Astrocyte of the cerebellum (primary cell): ENCODE measurements at regions not wholly inside any gene's neighbourhood (a gene's known extent, or its start where the extent isn't known, plus 50 kb on each side); places are given as distances from the start of the nearest gene placed in this dataset.
"Not testable (repeated sequence)": the region's sequence is repeated elsewhere in the genome, so short reads cannot be mapped to it uniquely, and the experiment has no call there.

Experiments
- DNase-seq: peaks from one replicate; pipeline ENCODE4 v3.0.0-alpha.2; 2011; ENCODE audit warnings: low read depth
- H3K4me3 ChIP-seq: 2 replicates; pipeline ENCODE4 v1.5.1; 2011; ENCODE audit warnings: mild to moderate bottlenecking, low read depth, low read length, moderate library complexity
- CTCF ChIP-seq: IDR thresholded peaks from 2 replicates; pipeline ENCODE4 v1.5.1; 2012; ENCODE audit warnings: low read length, low read depth, moderate library complexity, mild to moderate bottlenecking; ENCODE audit errors: missing control alignments
- in situ Hi-C: cut with HindIII; loops from 2 replicates; pipeline ENCODE4 v1.10.0; 2017; ENCODE audit warnings: low sequenced_read_pairs

- no peak for DNase-seq
- no peak overlapping the region for H3K4me3 ChIP-seq
- in situ Hi-C loops = no loop called here
- no peak for TF ChIP-seq CTCF
Measured at GRCh38 chr20:55649254-55649653, 356.1 kb downstream of the CBLN4 start.

GRCh38 chr20:55646851-55647250 lies 358.5 kb downstream of the CBLN4 start:
- in situ Hi-C loops = no loop called here
- no peak overlapping the region for H3K4me3 ChIP-seq
- no peak for DNase-seq
- no peak for TF ChIP-seq CTCF

DNA sequence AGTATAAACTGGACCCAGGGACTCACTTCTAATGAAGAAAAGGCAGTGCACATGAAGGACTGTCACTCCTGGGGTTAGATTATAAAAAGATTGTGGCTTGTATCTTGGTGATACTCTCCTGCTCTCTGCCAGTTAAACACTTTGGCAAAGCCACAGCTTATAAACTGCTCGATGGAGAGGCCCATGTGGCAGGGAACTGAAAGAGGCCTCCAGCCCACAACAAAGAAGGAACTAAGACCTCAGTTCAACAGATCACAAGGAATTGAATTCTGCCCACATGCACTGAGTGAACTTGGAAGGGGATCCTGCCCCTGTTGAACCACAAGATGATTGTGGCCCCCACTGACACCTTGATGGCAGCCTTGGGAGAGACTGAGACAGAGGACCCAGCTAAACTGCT lies 363.8 kb downstream of the CBLN4 start:
- no peak for DNase-seq
- in situ Hi-C loops = no loop called here
- no peak overlapping the region for H3K4me3 ChIP-seq
- no peak for TF ChIP-seq CTCF

GRCh38 chr20:55635870-55636269 lies 369.4 kb downstream of the CBLN4 start:
- TF ChIP-seq CTCF = no peak
- in situ Hi-C loops = no loop called here
- DNase-seq = no peak
- no peak overlapping the region for H3K4me3 ChIP-seq

GRCh38 chr20:55632592-55632991 lies 372.7 kb downstream of the CBLN4 start:
- no peak overlapping the region for H3K4me3 ChIP-seq
- no peak for DNase-seq
- no peak for TF ChIP-seq CTCF
- in situ Hi-C loops = no loop called here

GRCh38 chr20:55629143-55629542 lies 376.2 kb downstream of the CBLN4 start:
- DNase-seq, in situ Hi-C loops, H3K4me3 ChIP-seq: not testable (repeated sequence)

DNA sequence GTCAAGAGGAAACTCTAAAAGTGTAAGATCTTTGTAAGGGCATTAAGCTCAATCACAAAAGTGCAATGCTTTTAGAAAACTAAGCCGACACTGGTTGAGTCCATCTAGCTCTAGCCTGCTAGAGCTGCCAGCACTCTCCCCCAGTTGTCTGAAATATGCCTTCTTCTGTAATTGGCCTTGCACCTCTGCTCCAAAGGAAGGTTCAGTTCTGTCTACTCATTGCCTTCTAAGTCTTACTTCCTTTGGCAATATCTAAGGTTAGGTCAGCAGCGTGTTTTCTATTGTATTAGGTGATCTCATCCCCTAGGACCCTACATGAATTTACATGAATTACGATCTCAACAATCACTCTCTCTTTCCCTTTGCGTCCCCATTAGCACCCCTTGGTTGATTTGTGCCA lies 378.6 kb downstream of the CBLN4 start:
- TF ChIP-seq CTCF = no peak
- DNase-seq = no peak
- no peak overlapping the region for H3K4me3 ChIP-seq
- in situ Hi-C loops = no loop called here
